Neural cell (in vitro differentiated cells): ENCODE measurements at regions not wholly inside any gene's neighbourhood (a gene's known extent, or its start where the extent isn't known, plus 50 kb on each side); places are given as distances from the start of the nearest gene placed in this dataset.

ENCODE experiments used
- H2AFZ ChIP-seq: fragments of 200-600, 300-800 bp; sonication (generic), shearing (Covaris generic); 2 replicates; pipeline ENCODE4 v1.6.0; 2014; ENCODE audit warnings: low read depth, mild to moderate bottlenecking, antibody characterized with exemption, low read length, moderate library complexity
- H3F3A ChIP-seq: fragments of 200-600 bp; shearing (Covaris generic); 2 replicates; pipeline ENCODE4 v1.6.1; 2016; ENCODE audit warnings: mild to moderate bottlenecking, moderate library complexity, mixed read lengths, antibody characterized with exemption, low read length; ENCODE audit not compliant: insufficient read depth, poor library complexity, severe bottlenecking
- H3K27ac ChIP-seq: fragments of 200-600, 300-800 bp; sonication (generic), shearing (Covaris generic); 2 replicates; pipeline ENCODE4 v1.5.1; 2014; ENCODE audit warnings: mild to moderate bottlenecking, low read length, moderate library complexity
- H3K27me3 ChIP-seq: fragments of 300-800, 200-600 bp; sonication (generic), shearing (Covaris generic); 2 replicates; pipeline ENCODE4 v1.6.0; 2014; ENCODE audit warnings: mild to moderate bottlenecking, low read depth, low read length, moderate library complexity; ENCODE audit not compliant: insufficient read depth
- H3K36me3 ChIP-seq: fragments of 300-800, 200-600 bp; sonication (generic), shearing (Covaris generic); 2 replicates; pipeline ENCODE4 v1.5.1; 2014; ENCODE audit warnings: mild to moderate bottlenecking, antibody characterized with exemption, low read length, moderate library complexity; ENCODE audit not compliant: insufficient read depth
- H3K4me2 ChIP-seq: fragments of 300-800, 200-600 bp; sonication (generic), shearing (Covaris generic); 2 replicates; pipeline ENCODE4 v1.6.0; 2014; ENCODE audit warnings: mild to moderate bottlenecking, low read length
- H3K4me3 ChIP-seq: fragments of 300-800, 200-600 bp; sonication (generic), shearing (Covaris generic); 2 replicates; pipeline ENCODE4 v1.5.1; 2014; ENCODE audit warnings: mild to moderate bottlenecking, low read length, moderate library complexity
- H3K79me2 ChIP-seq: fragments of 200-600 bp; shearing (Covaris generic); replicated peaks from 2 replicates; pipeline ENCODE4 v1.6.0; 2014; ENCODE audit warnings: mild to moderate bottlenecking, low read length, moderate library complexity; ENCODE audit not compliant: insufficient read depth
- H3K9ac ChIP-seq: fragments of 300-800, 200-600 bp; sonication (generic), shearing (Covaris generic); 2 replicates; pipeline ENCODE4 v1.6.1; 2016; ENCODE audit warnings: mild to moderate bottlenecking, low read length, mixed read lengths
- H3K9me2 ChIP-seq: fragments of 200-600 bp; shearing (Covaris generic); 2 replicates; pipeline ENCODE4 v1.6.1; 2016; ENCODE audit warnings: mild to moderate bottlenecking, low read length, mixed read lengths; ENCODE audit not compliant: insufficient read depth
- H3K9me3 ChIP-seq: fragments of 200-600, 300-800 bp; sonication (generic), shearing (Covaris generic); 2 replicates; pipeline ENCODE4 v1.6.1; 2016; ENCODE audit warnings: mild to moderate bottlenecking, mixed run types, low read length, moderate library complexity, mixed read lengths
- H4K20me1 ChIP-seq: fragments of 200-600 bp; shearing (Covaris generic); 2 replicates; pipeline ENCODE4 v1.6.1; 2016; ENCODE audit warnings: mild to moderate bottlenecking, mixed run types; ENCODE audit not compliant: insufficient read depth
- EP300 ChIP-seq: fragments of 450-650 bp; conservative IDR thresholded peaks from 2 replicates; pipeline ENCODE4 v1.6.1; 2014; ENCODE audit warnings: antibody characterized with exemption, mild to moderate bottlenecking, moderate library complexity; ENCODE audit not compliant: poor library complexity, severe bottlenecking
- EZH2 ChIP-seq: fragments of 200-600, 300-800 bp; shearing (Covaris generic), sonication (generic); IDR thresholded peaks from 2 replicates; pipeline ENCODE4 v1.6.1; 2014; ENCODE audit warnings: antibody characterized with exemption, low read length, borderline replicate concordance, mild to moderate bottlenecking; ENCODE audit not compliant: insufficient read depth, poor library complexity, severe bottlenecking
- MXI1 ChIP-seq: fragments of 450-650 bp; conservative IDR thresholded peaks from 2 replicates; pipeline ENCODE4 v1.6.1; 2014; ENCODE audit warnings: antibody characterized with exemption, mild to moderate bottlenecking; ENCODE audit not compliant: poor library complexity, severe bottlenecking
- POLR2AphosphoS5 ChIP-seq: IDR thresholded peaks from 2 replicates; pipeline ENCODE4 v1.6.1; 2012
- RAD21 ChIP-seq: fragments of 450-650 bp; conservative IDR thresholded peaks from 2 replicates; pipeline ENCODE4 v1.6.1; 2014; ENCODE audit warnings: antibody characterized with exemption, mild to moderate bottlenecking, moderate library complexity
- SMC3 ChIP-seq: fragments of 450-650 bp; conservative IDR thresholded peaks from 2 replicates; pipeline ENCODE4 v1.6.1; 2014; ENCODE audit warnings: antibody characterized with exemption, mild to moderate bottlenecking, moderate library complexity; ENCODE audit not compliant: poor library complexity
- TAF1 ChIP-seq: IDR thresholded peaks from 2 replicates; pipeline ENCODE4 v1.6.1; 2012; ENCODE audit warnings: low read depth
- TF ChIP-seq, protein P1 (sequence below): IDR thresholded peaks from 2 replicates; pipeline ENCODE4 v1.6.1; 2012; ENCODE audit warnings: borderline replicate concordance
- TF ChIP-seq, protein P2 (sequence below): fragments of 450-650 bp; IDR thresholded peaks from 2 replicates; pipeline ENCODE4 v1.5.1; 2014; ENCODE audit warnings: antibody characterized with exemption, mild to moderate bottlenecking, moderate library complexity; ENCODE audit not compliant: poor library complexity, severe bottlenecking

DNA sequence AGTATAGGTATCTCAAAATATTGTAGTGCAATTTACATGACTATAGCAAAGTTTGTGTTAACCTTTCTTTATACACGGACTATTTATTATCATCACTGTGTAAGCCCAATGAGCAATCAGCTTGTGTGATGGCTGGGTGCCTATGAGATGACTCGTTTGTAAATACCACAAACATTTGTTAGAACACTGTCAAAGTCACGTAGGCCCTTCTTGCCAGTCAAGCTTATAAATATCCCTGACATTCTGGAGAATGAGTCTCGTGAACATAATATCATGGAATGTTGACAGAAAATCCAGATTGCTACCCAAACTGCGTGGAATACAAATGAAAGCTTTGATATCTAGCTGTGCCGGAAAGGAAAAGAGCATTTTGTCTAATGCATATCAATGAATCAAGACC is 648.3 kb upstream of the MDGA2 start (continued):
- TF ChIP-seq, protein P1, sequence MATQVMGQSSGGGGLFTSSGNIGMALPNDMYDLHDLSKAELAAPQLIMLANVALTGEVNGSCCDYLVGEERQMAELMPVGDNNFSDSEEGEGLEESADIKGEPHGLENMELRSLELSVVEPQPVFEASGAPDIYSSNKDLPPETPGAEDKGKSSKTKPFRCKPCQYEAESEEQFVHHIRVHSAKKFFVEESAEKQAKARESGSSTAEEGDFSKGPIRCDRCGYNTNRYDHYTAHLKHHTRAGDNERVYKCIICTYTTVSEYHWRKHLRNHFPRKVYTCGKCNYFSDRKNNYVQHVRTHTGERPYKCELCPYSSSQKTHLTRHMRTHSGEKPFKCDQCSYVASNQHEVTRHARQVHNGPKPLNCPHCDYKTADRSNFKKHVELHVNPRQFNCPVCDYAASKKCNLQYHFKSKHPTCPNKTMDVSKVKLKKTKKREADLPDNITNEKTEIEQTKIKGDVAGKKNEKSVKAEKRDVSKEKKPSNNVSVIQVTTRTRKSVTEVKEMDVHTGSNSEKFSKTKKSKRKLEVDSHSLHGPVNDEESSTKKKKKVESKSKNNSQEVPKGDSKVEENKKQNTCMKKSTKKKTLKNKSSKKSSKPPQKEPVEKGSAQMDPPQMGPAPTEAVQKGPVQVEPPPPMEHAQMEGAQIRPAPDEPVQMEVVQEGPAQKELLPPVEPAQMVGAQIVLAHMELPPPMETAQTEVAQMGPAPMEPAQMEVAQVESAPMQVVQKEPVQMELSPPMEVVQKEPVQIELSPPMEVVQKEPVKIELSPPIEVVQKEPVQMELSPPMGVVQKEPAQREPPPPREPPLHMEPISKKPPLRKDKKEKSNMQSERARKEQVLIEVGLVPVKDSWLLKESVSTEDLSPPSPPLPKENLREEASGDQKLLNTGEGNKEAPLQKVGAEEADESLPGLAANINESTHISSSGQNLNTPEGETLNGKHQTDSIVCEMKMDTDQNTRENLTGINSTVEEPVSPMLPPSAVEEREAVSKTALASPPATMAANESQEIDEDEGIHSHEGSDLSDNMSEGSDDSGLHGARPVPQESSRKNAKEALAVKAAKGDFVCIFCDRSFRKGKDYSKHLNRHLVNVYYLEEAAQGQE = no peak

- Histone ChIP-seq H4K20me1 (no peaks in the 10 kb centered on the region), H3K9ac (no peak overlapping the region), H3K9me2 (no peaks in the 10 kb centered on the region), H3K4me2 (no peak overlapping the region), H3K79me2 (no peaks in the 10 kb centered on the region), H3K27me3 (no peaks in the 10 kb centered on the region), H2AFZ (no peak overlapping the region), H3K27ac (no peak overlapping the region), H3K36me3 (no peaks in the 10 kb centered on the region), H3K9me3 (no peaks in the 10 kb centered on the region), H3K4me3 (no peak overlapping the region), H3F3A (no peaks in the 10 kb centered on the region)
- TF ChIP-seq MXI1 (no peak), EP300 (no peak), SMC3 (no peak), EZH2 (no peak), TAF1 (no peak), POLR2AphosphoS5 (no peak), RAD21 (no peak)
- TF ChIP-seq, protein P2, sequence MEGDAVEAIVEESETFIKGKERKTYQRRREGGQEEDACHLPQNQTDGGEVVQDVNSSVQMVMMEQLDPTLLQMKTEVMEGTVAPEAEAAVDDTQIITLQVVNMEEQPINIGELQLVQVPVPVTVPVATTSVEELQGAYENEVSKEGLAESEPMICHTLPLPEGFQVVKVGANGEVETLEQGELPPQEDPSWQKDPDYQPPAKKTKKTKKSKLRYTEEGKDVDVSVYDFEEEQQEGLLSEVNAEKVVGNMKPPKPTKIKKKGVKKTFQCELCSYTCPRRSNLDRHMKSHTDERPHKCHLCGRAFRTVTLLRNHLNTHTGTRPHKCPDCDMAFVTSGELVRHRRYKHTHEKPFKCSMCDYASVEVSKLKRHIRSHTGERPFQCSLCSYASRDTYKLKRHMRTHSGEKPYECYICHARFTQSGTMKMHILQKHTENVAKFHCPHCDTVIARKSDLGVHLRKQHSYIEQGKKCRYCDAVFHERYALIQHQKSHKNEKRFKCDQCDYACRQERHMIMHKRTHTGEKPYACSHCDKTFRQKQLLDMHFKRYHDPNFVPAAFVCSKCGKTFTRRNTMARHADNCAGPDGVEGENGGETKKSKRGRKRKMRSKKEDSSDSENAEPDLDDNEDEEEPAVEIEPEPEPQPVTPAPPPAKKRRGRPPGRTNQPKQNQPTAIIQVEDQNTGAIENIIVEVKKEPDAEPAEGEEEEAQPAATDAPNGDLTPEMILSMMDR = no peak
- TF ChIP-seq, protein P1 = no peak
Measured at GRCh38 chr14:48319823-48320222, 644.4 kb upstream of the MDGA2 start.
